Skin epidermis (tissue), 12 donors: ENCODE measurements at regions not wholly inside any gene's neighbourhood (a gene's known extent, or its start where the extent isn't known, plus 50 kb on each side); places are given as distances from the start of the nearest gene placed in this dataset.
A peak's percentile ranks its signal among the peaks of the same experiment; 100 is the strongest.
"Not testable (repeated sequence)": the region's sequence is repeated elsewhere in the genome, so short reads cannot be mapped to it uniquely, and the experiment has no call there.

Experiments
- H3K27ac ChIP-seq, 21 experiments: fragments of 200-600 bp; sonication (generic) in 11 of 21; one replicate each; pipeline ENCODE4 v1.5.0; 2020; ENCODE audit warnings: mild to moderate bottlenecking in 3 of 21, inconsistent platforms in 2 of 21, moderate library complexity in 2 of 21
- H3K4me3 ChIP-seq, 7 experiments: fragments of 200-600 bp; sonication (generic) in 2 of 7; one replicate each; pipeline ENCODE4 v1.5.0; 2020; ENCODE audit warnings: inconsistent platforms in 2 of 7, mild to moderate bottlenecking in 2 of 7, moderate library complexity in 1 of 7

- not testable (repeated sequence) for H3K4me3 ChIP-seq
- H3K27ac ChIP-seq = peak overlapping the region in 14 of 21 experiments; percentile 4 to 80 (median 69)
Measured at GRCh38 chr16:21513812-21514473, 85.4 kb upstream of the METTL9 start.

GRCh38 chr16:21514474-21514840 lies 84.9 kb upstream of the METTL9 start:
- peak overlapping the region in 13 of 21 experiments; percentile 4 to 80 (median 58) for H3K27ac ChIP-seq
- H3K4me3 ChIP-seq = not testable (repeated sequence)

- not testable (repeated sequence) for H3K4me3 ChIP-seq
- H3K27ac ChIP-seq = peak overlapping the region in 7 of 21 experiments; percentile 6 to 71 (median 52)
Measured at GRCh38 chr16:21516705-21517040, 82.7 kb upstream of the METTL9 start.

GRCh38 chr16:21517263-21517662 lies 82.1 kb upstream of the METTL9 start:
- H3K4me3 ChIP-seq = peak overlapping the region in 1 of 7 experiments; percentile 11
- H3K27ac ChIP-seq = peak overlapping the region in 13 of 21 experiments; percentile 5 to 77 (median 62)

- Histone ChIP-seq H3K4me3 (peak overlapping the region; percentile 43 to 89 (median 73)), H3K27ac (peak overlapping the region; percentile 72 to 98 (median 93))
Measured at GRCh38 chr16:21519361-21520133, 79.8 kb upstream of the METTL9 start.

- H3K27ac ChIP-seq = peak overlapping the region; percentile 72 to 98 (median 94)
- peak overlapping the region; percentile 43 to 89 (median 73) for H3K4me3 ChIP-seq
Measured at GRCh38 chr16:21520134-21521047, 79.0 kb upstream of the METTL9 start.

- not testable (repeated sequence) for H3K4me3 ChIP-seq
- peak overlapping the region in 14 of 21 experiments; percentile 15 to 98 (median 96) for H3K27ac ChIP-seq
Measured at GRCh38 chr16:21521048-21521389, 78.4 kb upstream of the METTL9 start.

GRCh38 chr16:21521390-21522143 lies 77.8 kb upstream of the METTL9 start:
- peak overlapping the region in 9 of 21 experiments; percentile 41 to 98 (median 92) for H3K27ac ChIP-seq
- not testable (repeated sequence) for H3K4me3 ChIP-seq

GRCh38 chr16:21522846-21523245 lies 76.5 kb upstream of the METTL9 start:
- H3K27ac ChIP-seq, H3K4me3 ChIP-seq: not testable (repeated sequence)

- Histone ChIP-seq H3K4me3 (no peak overlapping the region), H3K27ac (no peak overlapping the region)
Measured at GRCh38 chr16:21523411-21524067, 75.8 kb upstream of the METTL9 start.

GRCh38 chr16:21524068-21524751 lies 75.2 kb upstream of the METTL9 start:
- no peak overlapping the region for H3K27ac ChIP-seq
- no peak overlapping the region for H3K4me3 ChIP-seq

GRCh38 chr16:21524752-21525028 lies 74.7 kb upstream of the METTL9 start:
- not testable (repeated sequence) for H3K4me3 ChIP-seq, H3K27ac ChIP-seq

GRCh38 chr16:21525029-21525895 lies 74.1 kb upstream of the METTL9 start:
- H3K4me3 ChIP-seq, H3K27ac ChIP-seq: not testable (repeated sequence)

- H3K27ac ChIP-seq, H3K4me3 ChIP-seq: not testable (repeated sequence)
Measured at GRCh38 chr16:21525956-21526922, 73.1 kb upstream of the METTL9 start.

- H3K27ac ChIP-seq = no peak overlapping the region
- H3K4me3 ChIP-seq = no peak overlapping the region
Measured at GRCh38 chr16:21526923-21527807, 72.2 kb upstream of the METTL9 start.
